GM19463 (cell line): ENCODE measurements at regions not wholly inside any gene's neighbourhood (a gene's known extent, or its start where the extent isn't known, plus 50 kb on each side); places are given as distances from the start of the nearest gene placed in this dataset.
"Not testable (repeated sequence)": the region's sequence is repeated elsewhere in the genome, so short reads cannot be mapped to it uniquely, and the experiment has no call there.

Experiments used
- ATAC-seq: cut with Tn5 transposase; IDR thresholded peaks from one replicate; pipeline ENCODE4 v1.9.1; 2021; ENCODE audit warnings: mild to moderate bottlenecking, moderate library complexity; ENCODE audit not compliant: unreplicated experiment

DNA sequence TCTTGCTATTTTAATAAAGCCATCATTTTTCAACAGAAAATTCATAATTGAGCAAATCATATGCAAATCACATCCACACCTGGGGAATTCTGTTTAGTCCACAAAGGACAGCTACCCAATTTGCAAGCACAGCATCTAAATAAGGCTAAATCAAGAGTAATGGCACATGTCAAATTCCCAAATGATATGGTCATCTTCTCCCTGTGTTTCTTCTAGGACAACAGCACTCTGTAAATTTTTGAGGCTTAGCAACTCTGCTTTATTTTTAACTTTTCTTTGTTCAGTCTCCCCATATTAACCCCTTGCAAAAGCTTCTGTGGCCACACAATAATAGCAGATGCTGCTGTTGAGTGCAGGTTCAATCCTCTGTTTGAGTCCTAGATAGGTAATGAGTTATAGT lies 155.6 kb upstream of the DAAM1 start:
- no peak for ATAC-seq

DNA sequence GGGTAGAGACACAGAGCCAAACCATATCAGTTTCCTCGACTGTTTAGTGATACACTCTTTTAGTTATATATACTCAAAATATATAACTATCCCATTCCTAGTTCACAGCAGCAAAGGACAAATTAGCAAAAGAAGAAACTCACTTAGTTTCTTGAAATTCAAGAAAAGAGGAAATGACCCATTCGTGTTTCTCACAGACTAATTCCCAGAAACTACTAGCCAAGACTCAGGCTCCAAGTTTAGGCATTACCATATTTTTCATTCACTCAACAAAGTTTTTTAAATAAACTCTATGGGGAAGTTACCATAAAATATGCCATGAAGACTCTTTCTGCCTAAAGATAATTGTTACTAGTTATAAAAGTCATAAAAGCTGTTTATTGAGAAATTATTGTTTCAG lies 152.3 kb upstream of the DAAM1 start:
- ATAC-seq: no peak

DNA sequence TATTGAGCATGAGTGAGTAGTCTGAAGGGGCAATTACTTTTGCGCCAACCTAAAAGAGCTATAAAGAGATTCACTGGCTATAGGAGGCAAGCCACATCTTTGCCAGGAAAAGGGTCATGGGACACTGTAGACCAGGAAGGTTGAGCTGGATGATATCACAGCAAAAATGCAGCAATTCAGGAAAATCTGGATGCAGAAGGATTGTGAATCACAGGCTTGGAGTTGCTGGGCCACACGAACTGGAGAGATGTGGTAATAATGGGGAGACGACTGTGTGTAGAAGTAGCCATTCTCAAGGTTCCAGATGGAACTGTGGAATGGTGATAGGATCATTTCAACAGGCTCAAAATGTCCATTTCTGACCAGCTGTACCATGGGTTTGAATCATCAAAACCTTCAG lies 151.4 kb upstream of the DAAM1 start:
- ATAC-seq: no peak

DNA sequence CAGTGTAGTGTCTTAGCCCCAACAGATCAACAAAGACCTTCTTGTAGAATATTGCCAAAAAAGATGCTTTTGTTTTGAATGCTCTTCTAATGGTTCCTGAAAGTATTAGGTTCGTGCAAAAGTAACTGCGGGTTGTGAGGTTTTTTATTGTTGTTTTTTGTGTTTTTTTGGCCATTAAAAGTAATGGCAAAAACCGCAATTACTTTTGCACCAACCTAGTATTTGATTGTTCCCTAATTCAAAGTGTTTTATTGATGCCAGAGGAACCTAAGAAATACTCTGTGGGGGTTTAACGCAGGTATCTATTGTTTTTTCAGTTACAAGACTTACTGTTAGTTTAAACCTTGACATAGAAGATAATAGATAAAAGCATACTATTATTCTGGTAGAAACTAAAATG lies 150.8 kb upstream of the DAAM1 start:
- no peak for ATAC-seq

- ATAC-seq: no peak
Observed at GRCh38 chr14:59038746-59039145, 149.7 kb upstream of the DAAM1 start.

DNA sequence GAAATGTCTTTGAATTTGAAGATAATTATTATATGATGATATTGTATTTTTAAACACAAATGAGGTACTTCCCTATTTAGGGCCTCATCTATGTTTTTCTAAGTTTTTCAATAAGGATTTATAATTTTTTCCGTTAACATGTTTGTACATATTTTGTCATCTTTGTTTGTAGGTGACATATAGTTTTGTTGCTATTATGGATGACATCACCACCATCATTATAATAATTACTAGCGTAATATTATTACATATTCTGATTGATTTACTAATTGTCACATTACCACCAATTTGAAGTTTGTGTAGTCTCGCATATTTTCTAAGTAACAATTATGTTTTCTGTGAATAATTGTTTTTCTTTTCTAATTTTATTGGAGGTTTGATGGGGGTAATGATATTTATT lies 147.2 kb upstream of the DAAM1 start:
- ATAC-seq: no peak

- no peak for ATAC-seq
Observed at GRCh38 chr14:59044707-59045106, 143.8 kb upstream of the DAAM1 start.

- no peak for ATAC-seq
Observed at GRCh38 chr14:59046746-59047145, 141.7 kb upstream of the DAAM1 start.

- ATAC-seq: no peak
Observed at GRCh38 chr14:59055006-59055405, 133.5 kb upstream of the DAAM1 start.

DNA sequence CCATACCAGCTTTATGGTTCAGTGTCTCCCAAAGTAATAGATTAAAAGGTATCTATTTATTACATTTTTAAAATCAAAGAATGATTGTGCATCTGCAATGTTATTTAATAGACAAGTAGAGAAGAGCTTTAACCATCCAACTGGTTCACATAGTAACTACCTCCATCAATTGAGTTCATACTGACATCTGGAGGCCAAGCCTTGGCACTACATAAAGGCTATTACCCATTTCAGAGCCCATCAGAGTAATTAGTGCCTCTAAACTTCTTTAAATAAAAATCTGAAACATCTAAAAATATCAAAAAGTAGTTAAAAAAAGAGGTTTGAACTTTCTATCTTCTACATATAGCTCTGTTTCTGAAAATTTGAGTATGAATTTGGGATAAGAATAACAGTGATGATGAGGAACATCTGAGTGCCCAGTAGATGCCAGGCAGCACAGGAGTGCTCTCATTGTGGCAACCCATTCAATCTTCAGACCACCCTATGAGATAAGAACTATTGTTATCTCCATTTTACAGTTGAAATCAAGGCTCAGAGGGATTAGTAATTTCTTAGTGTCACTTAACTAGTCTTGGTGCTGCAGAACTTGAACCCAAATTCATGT lies 132.9 kb upstream of the DAAM1 start:
- ATAC-seq: peak; percentile 69

DNA sequence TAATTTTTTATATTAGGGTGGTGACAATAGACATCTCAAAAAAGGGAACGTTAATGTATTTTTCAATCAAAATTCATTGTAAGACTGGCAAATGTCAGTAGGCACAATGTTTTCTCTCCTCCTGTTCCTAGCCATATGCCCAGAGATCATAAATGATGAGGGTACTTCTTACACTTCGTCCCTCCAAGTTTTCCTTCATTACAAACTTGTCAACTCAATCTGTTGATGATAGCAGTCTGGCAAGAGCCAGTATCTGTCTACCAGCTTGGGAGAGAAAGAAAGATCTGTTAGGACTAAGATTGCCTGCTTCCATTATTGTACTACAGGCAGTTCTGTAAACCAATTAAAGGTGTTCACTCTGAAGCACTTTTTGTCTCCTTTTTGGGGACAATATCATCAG lies 130.9 kb upstream of the DAAM1 start:
- no peak for ATAC-seq

DNA sequence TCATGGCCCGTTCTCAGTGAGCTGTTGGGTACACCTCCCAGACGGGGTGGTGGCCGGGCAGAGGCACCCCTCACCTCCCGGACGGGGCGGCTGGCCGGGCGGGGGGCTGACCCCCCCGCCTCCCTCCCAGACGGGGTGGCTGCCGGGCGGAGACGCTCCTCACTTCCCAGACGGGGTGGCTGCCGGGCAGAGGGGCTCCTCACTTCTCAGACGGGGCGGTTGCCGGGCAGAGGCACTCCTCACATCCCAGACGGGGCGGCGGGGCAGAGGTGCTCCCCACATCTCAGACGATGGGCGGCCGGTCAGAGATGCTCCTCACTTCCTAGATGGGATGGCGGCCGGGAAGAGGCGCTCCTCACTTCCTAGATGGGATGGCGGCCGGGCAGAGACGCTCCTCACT lies 129.7 kb upstream of the DAAM1 start:
- not testable (repeated sequence) for ATAC-seq

DNA sequence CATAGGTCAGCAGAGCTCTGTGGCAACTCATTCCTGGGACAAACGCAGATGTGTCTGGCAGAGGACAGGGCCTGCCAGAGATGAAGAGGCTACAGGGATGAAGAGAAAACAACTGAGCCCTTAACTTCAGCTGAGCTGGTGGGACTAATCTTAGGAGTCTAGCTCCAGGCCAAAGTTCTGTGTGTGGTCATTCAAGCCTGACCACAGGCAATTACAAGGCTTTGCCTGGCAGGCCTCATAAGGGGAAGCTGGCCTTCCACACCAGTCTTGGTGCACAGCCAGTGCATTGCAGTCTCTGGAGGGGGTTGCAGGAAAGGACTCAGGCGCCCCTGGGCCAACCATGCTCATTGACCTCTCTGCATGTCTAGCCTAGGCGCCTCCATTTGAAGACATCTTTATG lies 127.6 kb upstream of the DAAM1 start:
- no peak for ATAC-seq

DNA sequence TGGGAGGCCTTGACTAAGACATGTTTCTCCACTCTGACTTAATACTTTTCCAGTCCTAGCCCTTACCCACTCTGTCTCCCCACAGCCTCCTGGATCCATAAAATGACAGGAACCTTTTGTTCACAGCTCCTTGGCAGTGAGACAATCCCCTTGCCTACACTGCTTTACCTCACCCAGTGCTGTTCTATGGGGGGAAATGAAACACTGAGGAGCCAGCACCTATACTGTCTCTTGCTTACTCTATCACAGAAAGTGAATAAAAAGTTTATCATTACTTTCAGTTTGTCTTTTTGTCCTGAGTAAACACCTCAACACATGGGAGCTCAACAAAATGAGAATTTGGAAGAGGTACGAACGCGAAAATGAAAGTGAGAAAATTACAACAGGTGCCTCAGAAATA lies 127.2 kb upstream of the DAAM1 start:
- no peak for ATAC-seq

DNA sequence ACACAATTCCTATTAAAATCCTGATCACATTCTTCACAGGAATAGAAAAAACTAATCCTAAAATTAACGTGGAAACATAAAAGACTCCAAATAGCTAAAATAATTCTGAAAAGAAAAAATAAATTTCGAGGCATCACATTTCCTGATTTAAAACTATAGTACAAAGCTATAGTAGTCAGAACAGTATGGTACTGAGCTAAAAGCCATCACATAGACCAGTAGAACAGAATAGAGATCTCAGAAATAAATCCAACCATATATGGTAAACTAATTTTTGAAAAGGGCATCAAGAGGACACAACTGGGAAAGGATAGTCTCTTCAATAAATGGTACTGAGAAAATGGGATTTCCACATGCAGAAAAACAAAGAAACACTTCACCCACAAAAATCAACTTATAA lies 125.2 kb upstream of the DAAM1 start:
- ATAC-seq: no peak

DNA sequence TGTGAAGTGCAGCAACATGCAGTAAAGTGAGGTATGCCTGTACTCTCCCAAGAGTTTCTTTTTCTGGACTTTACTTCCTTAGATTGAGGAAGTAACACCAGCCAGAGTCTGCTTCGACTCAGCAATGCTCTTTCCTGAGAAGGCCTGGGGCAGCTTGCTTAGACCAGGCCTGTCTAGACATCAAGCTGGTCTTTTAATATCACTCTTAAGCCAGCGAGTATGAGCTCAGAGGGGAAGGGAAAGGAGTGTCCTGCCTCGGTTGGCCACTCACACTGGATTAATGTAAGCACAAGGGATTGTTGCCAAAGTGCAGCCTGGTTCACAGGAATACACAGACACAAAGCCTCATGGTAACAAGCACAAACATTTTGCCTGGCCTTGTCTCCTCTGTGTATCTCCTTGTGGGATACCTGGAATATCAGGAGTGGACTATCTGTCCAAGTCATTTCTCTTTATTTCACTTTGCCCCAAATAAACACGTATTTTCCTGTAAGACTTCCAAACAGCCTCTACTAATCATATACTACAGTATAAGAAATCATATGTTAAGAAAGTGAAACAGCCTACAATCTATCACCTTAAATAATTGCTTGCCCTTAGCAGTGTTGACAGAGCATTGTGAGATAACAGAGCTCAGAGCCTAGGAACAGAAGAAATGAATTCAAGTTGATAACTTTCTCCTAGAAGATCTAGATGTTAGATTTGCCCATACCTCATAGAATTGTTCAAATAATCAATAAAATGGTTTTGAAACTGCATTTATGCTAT lies 121.2 kb upstream of the DAAM1 start:
- ATAC-seq: no peak

DNA sequence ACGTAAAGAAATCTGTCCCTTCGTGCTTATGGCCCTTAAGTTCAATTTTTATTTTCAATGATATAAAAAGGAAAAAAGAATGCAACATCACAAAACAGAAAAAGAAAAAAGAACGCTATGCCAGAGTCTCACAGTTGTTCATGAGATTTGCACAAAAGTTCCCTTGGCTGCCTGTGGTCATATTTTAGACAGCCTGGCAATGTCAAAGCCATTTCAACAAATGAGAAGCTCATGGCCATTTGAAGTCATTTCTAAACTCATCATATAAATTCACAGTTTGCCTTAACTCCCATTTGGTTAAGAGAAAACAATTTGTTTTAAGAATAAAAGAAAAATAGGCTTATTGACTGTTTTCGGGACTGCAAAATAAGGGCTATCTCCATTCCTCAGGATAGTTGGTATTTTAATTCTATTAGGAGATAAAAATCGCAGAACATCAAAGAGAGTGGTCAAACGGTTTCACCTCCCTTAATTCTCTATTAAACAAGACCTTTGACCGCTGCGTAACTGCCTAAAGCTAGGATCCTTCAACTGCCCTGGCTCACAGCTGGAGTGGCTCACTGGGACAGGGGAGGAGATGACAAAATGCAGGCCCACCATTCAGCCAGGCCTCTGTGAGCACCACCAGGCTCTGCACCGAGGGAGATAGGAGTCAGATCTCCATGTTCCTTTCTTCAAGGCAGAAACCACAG lies 119.2 kb upstream of the DAAM1 start:
- ATAC-seq: no peak

- no peak for ATAC-seq
Observed at GRCh38 chr14:59075506-59075905, 113.0 kb upstream of the DAAM1 start.

DNA sequence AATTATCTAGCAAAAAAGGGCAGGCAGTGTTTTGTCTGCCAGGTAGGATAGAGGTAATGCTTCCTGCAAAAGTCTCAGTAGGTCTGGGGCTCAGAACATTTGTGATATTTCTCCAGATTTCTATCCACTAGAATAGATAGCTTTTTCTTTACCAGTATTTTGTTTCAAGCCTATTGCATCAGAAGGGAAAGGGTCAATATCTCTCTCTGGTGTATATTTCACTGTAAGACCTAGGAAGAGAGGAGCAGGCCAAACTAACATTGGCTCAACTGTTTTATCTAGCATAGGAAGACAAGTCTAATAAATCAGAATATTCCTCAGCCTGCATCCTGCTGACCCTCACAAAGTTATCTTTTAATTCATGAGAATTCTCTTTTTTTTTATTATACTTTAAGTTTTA lies 106.7 kb upstream of the DAAM1 start:
- ATAC-seq: no peak

- no peak for ATAC-seq
Observed at GRCh38 chr14:59085207-59085739, 103.2 kb upstream of the DAAM1 start.

DNA sequence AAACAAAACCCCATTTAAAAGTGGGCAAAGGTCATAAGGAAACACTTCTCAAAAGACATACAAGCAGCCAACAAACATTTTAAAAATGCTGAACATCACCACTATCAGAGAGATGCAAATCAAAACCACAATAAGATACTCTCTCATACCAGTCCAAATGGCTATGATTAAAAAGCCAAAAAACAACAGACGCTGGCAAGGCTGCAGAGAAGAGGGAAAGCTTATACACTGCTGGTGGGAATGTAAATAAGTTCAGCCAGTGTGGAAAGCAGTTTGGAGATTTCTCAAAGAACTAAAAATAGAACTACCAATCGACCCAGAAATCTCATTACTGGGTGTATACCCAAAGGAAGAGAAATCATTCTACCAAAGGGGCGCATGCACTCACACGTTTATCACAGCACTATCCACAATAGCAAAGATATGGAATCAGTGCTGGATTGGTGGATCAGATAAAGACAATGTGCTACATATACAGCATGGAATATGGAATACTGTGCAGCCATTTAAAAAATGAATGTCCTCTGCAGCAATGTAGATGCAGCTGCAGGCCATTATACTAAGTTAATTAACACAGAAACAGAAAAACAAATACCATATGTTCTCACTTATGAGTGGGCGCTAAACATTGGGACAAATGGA lies 102.1 kb upstream of the DAAM1 start:
- ATAC-seq: no peak

DNA sequence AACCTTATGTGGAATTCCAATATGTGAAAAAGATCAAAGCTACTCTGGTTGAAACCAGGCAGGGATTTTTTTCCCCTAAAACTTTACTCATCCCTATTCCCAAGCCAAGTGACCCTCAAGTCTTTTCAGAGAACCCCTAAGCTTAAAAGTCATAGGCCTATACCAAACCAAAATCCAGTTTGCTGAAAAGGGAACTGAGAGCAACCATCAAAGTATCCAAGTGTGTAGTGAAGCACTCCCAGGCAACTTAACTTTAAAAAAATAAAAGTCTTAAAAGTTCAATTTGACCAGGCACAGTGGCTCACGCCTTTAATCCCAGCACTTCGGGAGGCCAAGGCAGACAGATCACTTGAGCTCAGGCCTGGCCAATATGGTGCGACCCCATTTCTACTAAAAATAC lies 101.2 kb upstream of the DAAM1 start:
- ATAC-seq: no peak
